Astrocyte (in vitro differentiated cells and primary cell): ENCODE measurements at regions not wholly inside any gene's neighbourhood (a gene's known extent, or its start where the extent isn't known, plus 50 kb on each side); places are given as distances from the start of the nearest gene placed in this dataset.

Source experiments
- EZH2 ChIP-seq: IDR thresholded peaks from 2 replicates; pipeline ENCODE4 v1.6.1; 2012; ENCODE audit warnings: mild to moderate bottlenecking, low read length, inconsistent platforms; ENCODE audit not compliant: insufficient read depth
- TF ChIP-seq, protein P1 (sequence below): IDR thresholded peaks from 2 replicates; pipeline ENCODE4 v1.5.1; 2011; ENCODE audit warnings: low read depth, mild to moderate bottlenecking, inconsistent platforms, low read length, moderate library complexity; ENCODE audit not compliant: insufficient read depth

DNA sequence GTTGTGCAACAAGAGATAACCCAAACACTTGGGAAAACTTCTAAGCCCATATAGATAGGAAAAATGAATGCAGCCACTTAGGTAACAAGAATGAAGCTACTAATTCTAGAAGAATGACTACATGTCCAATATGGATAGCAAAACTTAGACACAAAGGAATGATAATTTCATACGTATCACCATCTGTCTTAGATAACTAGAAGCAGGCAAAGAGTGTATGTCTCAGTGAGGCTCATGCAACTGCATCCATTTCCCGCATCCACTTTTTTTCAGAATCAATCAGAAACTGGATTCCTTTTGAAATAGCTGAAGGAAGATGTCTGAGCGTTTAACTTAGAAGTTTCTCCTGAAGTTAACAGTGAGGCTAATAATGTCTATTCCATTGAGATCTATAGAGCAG, 408.7 kb upstream of the PITX2 start:
- TF ChIP-seq, protein P1, sequence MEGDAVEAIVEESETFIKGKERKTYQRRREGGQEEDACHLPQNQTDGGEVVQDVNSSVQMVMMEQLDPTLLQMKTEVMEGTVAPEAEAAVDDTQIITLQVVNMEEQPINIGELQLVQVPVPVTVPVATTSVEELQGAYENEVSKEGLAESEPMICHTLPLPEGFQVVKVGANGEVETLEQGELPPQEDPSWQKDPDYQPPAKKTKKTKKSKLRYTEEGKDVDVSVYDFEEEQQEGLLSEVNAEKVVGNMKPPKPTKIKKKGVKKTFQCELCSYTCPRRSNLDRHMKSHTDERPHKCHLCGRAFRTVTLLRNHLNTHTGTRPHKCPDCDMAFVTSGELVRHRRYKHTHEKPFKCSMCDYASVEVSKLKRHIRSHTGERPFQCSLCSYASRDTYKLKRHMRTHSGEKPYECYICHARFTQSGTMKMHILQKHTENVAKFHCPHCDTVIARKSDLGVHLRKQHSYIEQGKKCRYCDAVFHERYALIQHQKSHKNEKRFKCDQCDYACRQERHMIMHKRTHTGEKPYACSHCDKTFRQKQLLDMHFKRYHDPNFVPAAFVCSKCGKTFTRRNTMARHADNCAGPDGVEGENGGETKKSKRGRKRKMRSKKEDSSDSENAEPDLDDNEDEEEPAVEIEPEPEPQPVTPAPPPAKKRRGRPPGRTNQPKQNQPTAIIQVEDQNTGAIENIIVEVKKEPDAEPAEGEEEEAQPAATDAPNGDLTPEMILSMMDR, result no peak
- no peak for TF ChIP-seq EZH2
